ENCODE measurements at regions not wholly inside any gene's neighbourhood (a gene's known extent, or its start where the extent isn't known, plus 50 kb on each side); places are given as distances from the start of the nearest gene placed in this dataset.

DNA sequence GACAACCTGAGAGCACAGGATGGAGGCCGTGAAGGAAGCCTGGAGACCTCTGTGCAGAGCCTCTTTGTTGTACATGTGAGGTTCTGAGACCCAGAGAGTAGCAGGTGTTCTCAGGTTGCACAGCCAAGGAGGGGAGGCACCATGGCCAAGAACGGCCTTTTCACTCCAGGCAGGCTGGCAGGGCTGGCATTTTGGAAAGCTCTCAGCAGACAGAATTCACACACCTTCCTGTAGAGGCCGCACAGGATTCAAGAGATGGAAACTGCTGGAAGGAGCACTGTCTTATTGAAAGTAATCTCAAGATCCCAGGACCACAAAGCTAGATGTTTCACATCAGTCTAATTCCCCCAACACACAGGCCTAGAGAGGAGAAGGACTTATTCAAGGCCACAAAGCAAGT is 52.8 kb upstream of the XPA start:
- TF ChIP-seq CTCF (IDR thresholded peaks at IDR 0.05), result no peak
- no peak for TF ChIP-seq POLR2A (IDR thresholded peaks at IDR 0.05)
